PC-3 (cell line): ENCODE measurements at regions not wholly inside any gene's neighbourhood (a gene's known extent, or its start where the extent isn't known, plus 50 kb on each side); places are given as distances from the start of the nearest gene placed in this dataset.

Source experiments
- ATAC-seq: fragments of 200-7000 bp; cut with Tn5 transposase; 2 replicates; pipeline ENCODE4 v1.9.1; 2020; ENCODE audit warnings: mild to moderate bottlenecking, moderate library complexity
- BruUV-seq: library from RNA; stranded (reverse); fragments of 400-500 nt; replicated peaks from 2 replicates; lab custom pipeline; 2021; lab: Mats Ljungman, UMichigan
- CTCF ChIA-PET: fragments of 300-600 bp; sonication (Branson Sonifier 250); formaldehyde crosslinking; loops from one replicate; lab custom pipeline; 2022; ENCODE audit warnings: antibody characterized with exemption; lab: Charles Lee
- POLR2A ChIA-PET: fragments of 300-600 bp; sonication (Branson Sonifier 250); formaldehyde crosslinking; loops from one replicate; lab custom pipeline; 2022; ENCODE audit warnings: antibody characterized with exemption; ENCODE audit not compliant: unreplicated experiment; lab: Charles Lee
- DNase-seq: peaks from one replicate; pipeline ENCODE4 v3.0.0-alpha.2; 2015
- H2AFZ ChIP-seq: fragments of 300-600 bp; sonication (generic); 2 replicates; pipeline ENCODE4 v1.6.0; 2016; ENCODE audit warnings: antibody characterized with exemption, low read length
- H3F3A ChIP-seq: fragments of 300-600 bp; sonication (generic); one replicate; pipeline ENCODE4 v1.6.0; 2017; ENCODE audit warnings: antibody characterized with exemption, low read length, control low read depth, mild to moderate bottlenecking; ENCODE audit not compliant: unreplicated experiment
- H3K27ac ChIP-seq: fragments of 300-600 bp; sonication (generic); 2 replicates; pipeline ENCODE4 v1.5.1; 2016; ENCODE audit warnings: mild to moderate bottlenecking, low read length
- H3K27me3 ChIP-seq: fragments of 300-600 bp; sonication (generic); 2 replicates; pipeline ENCODE4 v1.6.1; 2016; ENCODE audit warnings: low read length, mixed read lengths
- H3K36me3 ChIP-seq: fragments of 300-600 bp; sonication (generic); 2 replicates; pipeline ENCODE4 v1.6.1; 2016; ENCODE audit warnings: low read depth, mixed run types, low read length, mixed read lengths
- H3K4me1 ChIP-seq: fragments of 300-600 bp; sonication (generic); 2 replicates; pipeline ENCODE4 v1.5.1; 2016; ENCODE audit warnings: low read length; ENCODE audit not compliant: insufficient read depth
- H3K4me2 ChIP-seq: fragments of 300-600 bp; sonication (generic); 2 replicates; pipeline ENCODE4 v1.6.0; 2016; ENCODE audit warnings: low read length
- H3K4me3 ChIP-seq: fragments of 300-600 bp; sonication (generic); 2 replicates; pipeline ENCODE4 v1.5.1; 2016; ENCODE audit warnings: mild to moderate bottlenecking, low read length, mixed read lengths
- H3K79me2 ChIP-seq: fragments of 300-600 bp; sonication (generic); 2 replicates; pipeline ENCODE4 v1.6.1; 2017; ENCODE audit warnings: low read length, mixed read lengths
- H3K9ac ChIP-seq: fragments of 300-600 bp; sonication (generic); 2 replicates; pipeline ENCODE4 v1.6.0; 2016; ENCODE audit warnings: mild to moderate bottlenecking, low read length
- H3K9me2 ChIP-seq: fragments of 300-600 bp; sonication (generic); replicated peaks from 2 replicates; pipeline ENCODE4 v1.6.1; 2016; ENCODE audit warnings: mixed run types, low read length, mixed read lengths
- H3K9me3 ChIP-seq: fragments of 300-600 bp; sonication (generic); 2 replicates; pipeline ENCODE4 v1.6.1; 2016; ENCODE audit warnings: low read length, mixed read lengths
- H4K20me1 ChIP-seq: fragments of 300-600 bp; sonication (generic); 2 replicates; pipeline ENCODE4 v1.6.1; 2016; ENCODE audit warnings: low read length, mixed read lengths
- CTCF ChIP-seq: fragments of 300-600 bp; sonication (generic); conservative IDR thresholded peaks from 2 replicates; pipeline ENCODE4 v1.5.1; 2017; ENCODE audit warnings: antibody characterized with exemption, low read depth, mild to moderate bottlenecking, low read length
- EZH2 ChIP-seq: fragments of 300-600 bp; sonication (generic); IDR thresholded peaks from one replicate; pipeline ENCODE4 v1.6.1; 2017; ENCODE audit warnings: antibody characterized with exemption, mild to moderate bottlenecking, low read length; ENCODE audit not compliant: unreplicated experiment
- EZH2phosphoT487 ChIP-seq: fragments of 300-600 bp; sonication (generic); IDR thresholded peaks from 2 replicates; pipeline ENCODE4 v1.6.1; 2018; ENCODE audit warnings: mild to moderate bottlenecking, antibody characterized with exemption, low read length, borderline replicate concordance
- intact Hi-C: fragments of 100-400 bp; cut with micrococcal nuclease; formaldehyde crosslinking; loops from 2 replicates; pipeline ENCODE4 v1.9.0; 2023

- intact Hi-C loops, result no loop called here
- H3K27ac ChIP-seq, result no peak overlapping the region
- H3K79me2 ChIP-seq, result no peaks in the 10 kb centered on the region
- no TSS peak for BruUV-seq
- TF ChIP-seq EZH2phosphoT487 (no peak), EZH2 (no peak), CTCF (no peak)
- H3K9me3 ChIP-seq, result no peaks in the 10 kb centered on the region
- no peaks in the 10 kb centered on the region for H3F3A ChIP-seq
- no peaks in the 10 kb centered on the region for H3K36me3 ChIP-seq
- H3K9ac ChIP-seq, result no peak overlapping the region
- H4K20me1 ChIP-seq, result no peaks in the 10 kb centered on the region
- no peak for DNase-seq
- H3K4me3 ChIP-seq, result no peak overlapping the region
- POLR2A ChIA-PET, result no interaction called here
- ATAC-seq, result no peak
- CTCF ChIA-PET, result interaction anchor here (0.6 kb wide), 1 partner anchor 377 kb away, joined by 3 read pairs; no protein-coding TSS in a partner anchor
- no peaks in the 10 kb centered on the region for H3K4me1 ChIP-seq
- no peaks in the 10 kb centered on the region for H3K9me2 ChIP-seq
- H3K27me3 ChIP-seq, result peaks cover 90% of the 10 kb centered on the region
- no peak overlapping the region for H2AFZ ChIP-seq
- no peak overlapping the region for H3K4me2 ChIP-seq
Measured at GRCh38 chr1:62928885-62929284, 145.0 kb downstream of the ATG4C start.

GRCh38 chr1:62937634-62938296 lies 153.8 kb downstream of the ATG4C start:
- Histone ChIP-seq H3K9me2 (no peaks in the 10 kb centered on the region), H3K27ac (no peak overlapping the region), H3K9me3 (no peaks in the 10 kb centered on the region), H4K20me1 (no peaks in the 10 kb centered on the region), H3K4me3 (no peak overlapping the region), H3K4me2 (no peak overlapping the region), H3K4me1 (no peaks in the 10 kb centered on the region), H3K79me2 (no peaks in the 10 kb centered on the region), H3K9ac (no peak overlapping the region), H3K36me3 (no peaks in the 10 kb centered on the region), H3F3A (no peaks in the 10 kb centered on the region), H3K27me3 (peaks cover 94% of the 10 kb centered on the region), H2AFZ (no peak overlapping the region)
- DNase-seq (no peak), ATAC-seq (no peak)
- BruUV-seq, result no TSS peak
- ChIA-PET POLR2A (no interaction called here), CTCF (no interaction called here)
- intact Hi-C loops, result no loop called here
- no peak for TF ChIP-seq EZH2phosphoT487
- TF ChIP-seq EZH2, result no peak
- no peak for TF ChIP-seq CTCF

- Histone ChIP-seq H3K9me3 (no peaks in the 10 kb centered on the region), H3K27me3 (peaks cover 98% of the 10 kb centered on the region), H4K20me1 (no peaks in the 10 kb centered on the region), H2AFZ (no peak overlapping the region), H3K4me3 (no peak overlapping the region), H3K4me2 (no peak overlapping the region), H3F3A (no peaks in the 10 kb centered on the region), H3K27ac (no peak overlapping the region), H3K9me2 (no peaks in the 10 kb centered on the region), H3K9ac (no peak overlapping the region), H3K79me2 (no peaks in the 10 kb centered on the region), H3K36me3 (no peaks in the 10 kb centered on the region), H3K4me1 (no peaks in the 10 kb centered on the region)
- DNase-seq (no peak), ATAC-seq (no peak)
- CTCF ChIA-PET, result no interaction called here
- intact Hi-C loops, result no loop called here
- TF ChIP-seq CTCF (no peak), EZH2phosphoT487 (no peak), EZH2 (no peak)
- POLR2A ChIA-PET, result no interaction called here
- BruUV-seq, result no TSS peak
Measured at GRCh38 chr1:62941780-62942179, 157.8 kb downstream of the ATG4C start.
